ENCODE measurements at regions not wholly inside any gene's neighbourhood (a gene's known extent, or its start where the extent isn't known, plus 50 kb on each side); places are given as distances from the start of the nearest gene placed in this dataset.

DNA sequence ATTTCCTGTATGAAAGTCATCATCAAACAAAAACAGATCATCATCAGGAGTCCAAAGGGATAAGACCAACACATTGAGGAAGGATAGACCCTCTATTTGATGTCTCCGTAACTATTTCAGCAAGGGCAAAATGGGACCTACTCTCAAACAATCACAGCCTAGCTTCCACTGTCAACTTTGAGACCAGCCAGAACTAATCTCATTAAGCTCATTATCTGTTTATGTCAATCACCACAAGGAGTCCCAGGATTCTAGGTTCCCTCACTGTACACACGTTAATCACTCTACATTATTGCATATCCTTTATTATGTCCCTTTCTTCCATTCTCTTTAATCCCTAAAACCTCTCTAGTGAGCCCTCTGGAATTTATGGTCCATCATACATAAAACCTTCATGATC lies 370.3 kb upstream of the LINC00305 start:
- Histone ChIP-seq H3K36me3 (replicated peaks in 1 of 2; ENCODE audit: insufficient read depth in 1 of 2, low read depth in 2 of 2) (no peaks in the 10 kb centered on the region), H3K4me3 (no peak overlapping the region), H3K27ac (no peak overlapping the region), H3K27me3 (no peaks in the 10 kb centered on the region), H3K4me1 (no peaks in the 10 kb centered on the region), H3K9me3 (no peaks in the 10 kb centered on the region)
- intact Hi-C loops (cut with DNase I): no loop called here
- DNase-seq: no peak
- 61 to 76% methylated on average over 2 of the region's 2 CpGs for WGBS, 2 donors
- no peak for TF ChIP-seq POLR2A (IDR thresholded peaks at IDR 0.05)
- TF ChIP-seq, protein P1, sequence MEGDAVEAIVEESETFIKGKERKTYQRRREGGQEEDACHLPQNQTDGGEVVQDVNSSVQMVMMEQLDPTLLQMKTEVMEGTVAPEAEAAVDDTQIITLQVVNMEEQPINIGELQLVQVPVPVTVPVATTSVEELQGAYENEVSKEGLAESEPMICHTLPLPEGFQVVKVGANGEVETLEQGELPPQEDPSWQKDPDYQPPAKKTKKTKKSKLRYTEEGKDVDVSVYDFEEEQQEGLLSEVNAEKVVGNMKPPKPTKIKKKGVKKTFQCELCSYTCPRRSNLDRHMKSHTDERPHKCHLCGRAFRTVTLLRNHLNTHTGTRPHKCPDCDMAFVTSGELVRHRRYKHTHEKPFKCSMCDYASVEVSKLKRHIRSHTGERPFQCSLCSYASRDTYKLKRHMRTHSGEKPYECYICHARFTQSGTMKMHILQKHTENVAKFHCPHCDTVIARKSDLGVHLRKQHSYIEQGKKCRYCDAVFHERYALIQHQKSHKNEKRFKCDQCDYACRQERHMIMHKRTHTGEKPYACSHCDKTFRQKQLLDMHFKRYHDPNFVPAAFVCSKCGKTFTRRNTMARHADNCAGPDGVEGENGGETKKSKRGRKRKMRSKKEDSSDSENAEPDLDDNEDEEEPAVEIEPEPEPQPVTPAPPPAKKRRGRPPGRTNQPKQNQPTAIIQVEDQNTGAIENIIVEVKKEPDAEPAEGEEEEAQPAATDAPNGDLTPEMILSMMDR (IDR thresholded peaks at IDR 0.05): no peak
- no peak for ATAC-seq

DNA sequence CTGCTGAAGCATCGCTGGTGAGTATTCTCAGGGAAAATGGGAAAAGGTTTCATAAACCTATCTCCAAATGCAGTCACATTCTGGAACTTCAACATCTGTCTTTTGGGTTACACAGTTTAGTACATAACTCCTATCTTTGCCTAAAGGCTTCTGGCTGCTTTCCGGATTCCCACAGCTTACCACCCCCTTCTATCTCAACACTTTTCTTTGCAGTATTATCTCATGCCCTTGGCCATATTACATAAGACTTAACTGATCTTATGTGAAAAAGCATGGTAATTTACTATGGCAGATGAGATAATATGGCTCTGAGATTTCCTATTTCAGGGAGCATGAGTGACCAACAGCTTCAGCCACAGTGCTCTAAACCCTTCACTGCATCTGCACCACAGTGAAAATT lies 369.3 kb upstream of the LINC00305 start:
- no peak for ATAC-seq
- intact Hi-C loops (cut with DNase I): no loop called here
- no peaks in the 10 kb centered on the region for H3K4me1 ChIP-seq
- H3K36me3 ChIP-seq (replicated peaks in 1 of 2; ENCODE audit: insufficient read depth in 1 of 2, low read depth in 2 of 2): no peaks in the 10 kb centered on the region
- 51 to 70% methylated on average over 2 of the region's 2 CpGs for WGBS, 2 donors
- H3K9me3 ChIP-seq: no peaks in the 10 kb centered on the region
- H3K4me3 ChIP-seq: no peak overlapping the region
- DNase-seq: no peak
- no peaks in the 10 kb centered on the region for H3K27me3 ChIP-seq
- no peak overlapping the region for H3K27ac ChIP-seq
- TF ChIP-seq POLR2A (IDR thresholded peaks at IDR 0.05): no peak
- TF ChIP-seq, protein P1 (IDR thresholded peaks at IDR 0.05): no peak

DNA sequence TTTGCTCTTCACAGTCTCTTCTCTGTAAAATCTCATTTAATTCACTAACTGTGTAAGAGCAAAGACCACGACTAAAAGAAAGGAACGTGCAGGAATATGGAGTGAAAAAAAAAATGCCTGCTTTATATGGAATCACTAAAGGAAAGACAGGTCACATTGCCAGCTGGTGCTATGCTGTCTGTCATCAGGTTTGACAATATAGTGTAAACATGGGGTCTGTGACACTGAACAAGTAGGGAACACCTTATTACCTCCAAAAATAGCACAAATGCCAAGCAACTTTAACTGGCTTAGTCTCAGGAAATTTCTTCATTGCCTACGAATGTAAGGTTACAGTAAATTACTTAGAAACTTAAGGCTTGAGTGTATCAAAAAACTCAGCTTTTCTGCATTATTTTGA lies 364.5 kb upstream of the LINC00305 start:
- no peak overlapping the region for H3K4me3 ChIP-seq
- no peak overlapping the region for H3K27ac ChIP-seq
- no peak for TF ChIP-seq POLR2A (IDR thresholded peaks at IDR 0.05)
- TF ChIP-seq, protein P1 (IDR thresholded peaks at IDR 0.05): no peak
- intact Hi-C loops (cut with DNase I): no loop called here
- 44 to 55% methylated on average over 3 of the region's 3 CpGs for WGBS, 2 donors
- H3K36me3 ChIP-seq (replicated peaks in 1 of 2; ENCODE audit: insufficient read depth in 1 of 2, low read depth in 2 of 2): no peaks in the 10 kb centered on the region
- DNase-seq: no peak
- no peaks in the 10 kb centered on the region for H3K4me1 ChIP-seq
- H3K27me3 ChIP-seq: no peaks in the 10 kb centered on the region
- no peak for ATAC-seq
- no peaks in the 10 kb centered on the region for H3K9me3 ChIP-seq

DNA sequence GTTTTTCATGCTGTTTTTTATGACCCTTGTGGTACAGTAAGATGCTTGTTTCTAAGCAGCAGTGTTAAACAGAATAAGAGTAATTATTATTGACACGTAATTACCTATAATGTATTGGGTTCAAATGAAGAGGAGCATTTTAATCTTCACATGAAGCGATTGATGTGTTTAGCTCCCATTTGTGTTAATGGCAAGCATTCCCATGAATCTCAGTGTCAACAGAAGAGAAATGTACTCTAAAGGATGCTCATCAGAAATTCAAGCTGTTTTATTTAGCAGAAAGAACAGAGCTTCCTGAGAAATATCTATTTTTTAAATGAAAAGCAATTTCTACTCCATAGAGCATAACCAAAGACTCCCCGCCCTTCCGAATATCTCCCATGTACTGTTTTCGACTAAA lies 341.3 kb upstream of the LINC00305 start:
- no peaks in the 10 kb centered on the region for H3K4me1 ChIP-seq
- DNase-seq (no peak), ATAC-seq (no peak)
- H3K36me3 ChIP-seq (replicated peaks in 1 of 2; ENCODE audit: insufficient read depth in 1 of 2, low read depth in 2 of 2): no peaks in the 10 kb centered on the region
- H3K9me3 ChIP-seq: no peaks in the 10 kb centered on the region
- no peak overlapping the region for H3K27ac ChIP-seq
- no peaks in the 10 kb centered on the region for H3K27me3 ChIP-seq
- no peak for TF ChIP-seq POLR2A (IDR thresholded peaks at IDR 0.05)
- TF ChIP-seq, protein P1 (IDR thresholded peaks at IDR 0.05): no peak
- intact Hi-C loops (cut with DNase I): no loop called here
- H3K4me3 ChIP-seq: no peak overlapping the region
- WGBS, 2 donors: 79 to 83% methylated on average over 5 of the region's 5 CpGs

DNA sequence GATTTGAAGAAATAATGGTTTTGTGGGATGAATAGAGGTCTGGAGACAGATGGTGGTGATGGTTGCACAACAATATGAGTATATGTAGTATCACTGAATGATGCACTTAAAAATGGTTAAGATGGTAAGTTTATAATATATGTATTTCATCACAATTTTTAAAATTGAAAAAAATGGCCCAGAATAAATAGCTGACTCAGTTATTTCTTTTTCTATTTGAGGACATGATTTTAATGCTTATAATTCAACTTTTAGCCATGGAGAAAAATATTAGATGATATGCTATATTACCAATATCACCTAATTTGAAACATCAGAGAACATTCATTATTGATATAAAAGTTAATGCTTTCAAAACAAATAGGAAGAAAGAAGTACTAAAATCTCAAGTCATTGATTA lies 339.8 kb upstream of the LINC00305 start:
- H3K27ac ChIP-seq: no peak overlapping the region
- no peaks in the 10 kb centered on the region for H3K4me1 ChIP-seq
- intact Hi-C loops (cut with DNase I): no loop called here
- no peak overlapping the region for H3K4me3 ChIP-seq
- TF ChIP-seq, protein P1 (IDR thresholded peaks at IDR 0.05): no peak
- no peak for TF ChIP-seq POLR2A (IDR thresholded peaks at IDR 0.05)
- no peaks in the 10 kb centered on the region for H3K27me3 ChIP-seq
- H3K9me3 ChIP-seq: no peaks in the 10 kb centered on the region
- DNase-seq (no peak), ATAC-seq (no peak)
- no peaks in the 10 kb centered on the region for H3K36me3 ChIP-seq (replicated peaks in 1 of 2; ENCODE audit: insufficient read depth in 1 of 2, low read depth in 2 of 2)

Measured in body of pancreas (tissue), 4 donors.